NCI-H2029 treated with DMSO at 0.1 percent for 48 hours (cell line): ENCODE measurements at regions not wholly inside any gene's neighbourhood (a gene's known extent, or its start where the extent isn't known, plus 50 kb on each side); places are given as distances from the start of the nearest gene placed in this dataset.

Experiments used
- DNase-seq: peaks from one replicate; lab custom pipeline; 2025; lab: John Stamatoyannopoulos, UW

GRCh38 chr11:70627219-70627618 lies 228.9 kb downstream of the CTTN start:
- DNase-seq, result no peak

GRCh38 chr11:70628176-70628854 lies 230.0 kb downstream of the CTTN start:
- DNase-seq, result no peak

- DNase-seq, result no peak
These were observed 230.8 kb downstream of the CTTN start for GRCh38 chr11:70628855-70629844.

- no peak for DNase-seq
These were observed 231.7 kb downstream of the CTTN start for GRCh38 chr11:70630068-70630467.

GRCh38 chr11:70630816-70631623 lies 232.7 kb downstream of the CTTN start:
- no peak for DNase-seq

GRCh38 chr11:70631624-70632047 lies 233.3 kb downstream of the CTTN start:
- DNase-seq, result no peak

GRCh38 chr11:70633610-70634009 lies 235.3 kb downstream of the CTTN start:
- DNase-seq, result no peak

- DNase-seq, result no peak
These were observed 238.3 kb downstream of the CTTN start for GRCh38 chr11:70636659-70637058.

- DNase-seq, result no peak
These were observed 239.0 kb downstream of the CTTN start for GRCh38 chr11:70637186-70637800.

GRCh38 chr11:70637949-70638583 lies 239.7 kb downstream of the CTTN start:
- DNase-seq, result no peak

GRCh38 chr11:70640408-70640807 lies 242.1 kb downstream of the CTTN start:
- DNase-seq, result no peak

- DNase-seq, result no peak
These were observed 243.0 kb downstream of the CTTN start for GRCh38 chr11:70641369-70641768.

- DNase-seq, result no peak
These were observed 243.9 kb downstream of the CTTN start for GRCh38 chr11:70642266-70642665.

GRCh38 chr11:70643642-70644041 lies 245.3 kb downstream of the CTTN start:
- DNase-seq, result no peak

- DNase-seq, result peak; percentile 11
These were observed 246.2 kb downstream of the CTTN start for GRCh38 chr11:70644343-70645060.

GRCh38 chr11:70645537-70645936 lies 247.2 kb downstream of the CTTN start:
- DNase-seq, result no peak

GRCh38 chr11:70646272-70647049 lies 248.1 kb downstream of the CTTN start:
- no peak for DNase-seq

- no peak for DNase-seq
These were observed 249.1 kb downstream of the CTTN start for GRCh38 chr11:70647188-70648166.
